ENCODE measurements at regions not wholly inside any gene's neighbourhood (a gene's known extent, or its start where the extent isn't known, plus 50 kb on each side); places are given as distances from the start of the nearest gene placed in this dataset.

- DNase-seq, result no peak
These were observed 706.4 kb upstream of the GOT2 start for GRCh38 chr16:59440502-59440901.

GRCh38 chr16:59432896-59433295 is 698.8 kb upstream of the GOT2 start:
- no peak for DNase-seq

GRCh38 chr16:59432276-59432675 is 698.2 kb upstream of the GOT2 start:
- no peak for DNase-seq

- no peak for DNase-seq
These were observed 690.7 kb upstream of the GOT2 start for GRCh38 chr16:59424714-59425273.

- no peak for DNase-seq
These were observed 678.1 kb upstream of the GOT2 start for GRCh38 chr16:59411961-59412841.

- no peak for DNase-seq
These were observed 676.3 kb upstream of the GOT2 start for GRCh38 chr16:59410451-59410850.

- no peak for DNase-seq
These were observed 671.7 kb upstream of the GOT2 start for GRCh38 chr16:59405802-59406201.

GRCh38 chr16:59404509-59404908 is 670.4 kb upstream of the GOT2 start:
- DNase-seq, result no peak

- no peak for DNase-seq
These were observed 666.7 kb upstream of the GOT2 start for GRCh38 chr16:59400830-59401229.

- no peak for DNase-seq
These were observed 663.5 kb upstream of the GOT2 start for GRCh38 chr16:59397638-59398037.

GRCh38 chr16:59394526-59394925 is 660.4 kb upstream of the GOT2 start:
- no peak for DNase-seq

- DNase-seq, result no peak
These were observed 658.8 kb upstream of the GOT2 start for GRCh38 chr16:59392911-59393310.

- DNase-seq, result no peak
These were observed 657.7 kb upstream of the GOT2 start for GRCh38 chr16:59391617-59392364.

- DNase-seq, result no peak
These were observed 651.8 kb upstream of the GOT2 start for GRCh38 chr16:59385959-59386358.

GRCh38 chr16:59385491-59385890 is 651.4 kb upstream of the GOT2 start:
- no peak for DNase-seq

- no peak for DNase-seq
These were observed 639.5 kb upstream of the GOT2 start for GRCh38 chr16:59373632-59374031.

GRCh38 chr16:59370717-59371116 is 636.6 kb upstream of the GOT2 start:
- no peak for DNase-seq

- no peak for DNase-seq
These were observed 635.4 kb upstream of the GOT2 start for GRCh38 chr16:59369523-59369922.

GRCh38 chr16:59368586-59368985 is 634.5 kb upstream of the GOT2 start:
- DNase-seq, result no peak

GRCh38 chr16:59356709-59357108 is 622.6 kb upstream of the GOT2 start:
- no peak for DNase-seq

GRCh38 chr16:59356144-59356543 is 622.0 kb upstream of the GOT2 start:
- no peak for DNase-seq

GRCh38 chr16:59355704-59356103 is 621.6 kb upstream of the GOT2 start:
- no peak for DNase-seq

- DNase-seq, result no peak
These were observed 617.3 kb upstream of the GOT2 start for GRCh38 chr16:59351305-59351903.

- no peak for DNase-seq
These were observed 616.6 kb upstream of the GOT2 start for GRCh38 chr16:59350670-59351069.
